VCaP (cell line): ENCODE measurements at regions not wholly inside any gene's neighbourhood (a gene's known extent, or its start where the extent isn't known, plus 50 kb on each side); places are given as distances from the start of the nearest gene placed in this dataset.

Experiments
- H3K27ac ChIP-seq: fragments of 450-650 bp; 2 replicates; pipeline ENCODE4 v1.5.1; 2017
- CTCF ChIP-seq: fragments of 450-650 bp; conservative IDR thresholded peaks from 2 replicates; pipeline ENCODE4 v1.5.1; 2017; ENCODE audit warnings: mild to moderate bottlenecking, moderate library complexity

- TF ChIP-seq CTCF: no peak
- H3K27ac ChIP-seq: no peak overlapping the region
These were observed 302.8 kb downstream of the EFNB2 start for GRCh38 chr13:106232681-106233080.

GRCh38 chr13:106230450-106230849 is 305.0 kb downstream of the EFNB2 start:
- no peak overlapping the region for H3K27ac ChIP-seq
- TF ChIP-seq CTCF: no peak

- TF ChIP-seq CTCF: no peak
- no peak overlapping the region for H3K27ac ChIP-seq
These were observed 310.3 kb downstream of the EFNB2 start for GRCh38 chr13:106225126-106225525.

- no peak for TF ChIP-seq CTCF
- H3K27ac ChIP-seq: no peak overlapping the region
These were observed 315.3 kb downstream of the EFNB2 start for GRCh38 chr13:106220211-106220610.

- H3K27ac ChIP-seq: no peak overlapping the region
- TF ChIP-seq CTCF: no peak
These were observed 322.3 kb downstream of the EFNB2 start for GRCh38 chr13:106213028-106213757.

GRCh38 chr13:106212386-106213010 is 323.0 kb downstream of the EFNB2 start:
- no peak for TF ChIP-seq CTCF
- no peak overlapping the region for H3K27ac ChIP-seq

- no peak for TF ChIP-seq CTCF
- no peak overlapping the region for H3K27ac ChIP-seq
These were observed 325.1 kb downstream of the EFNB2 start for GRCh38 chr13:106210324-106210723.
